ENCODE measurements at regions not wholly inside any gene's neighbourhood (a gene's known extent, or its start where the extent isn't known, plus 50 kb on each side); places are given as distances from the start of the nearest gene placed in this dataset.
A peak's percentile ranks its signal among the peaks of the same experiment; 100 is the strongest.
"Not testable (repeated sequence)": the region's sequence is repeated elsewhere in the genome, so short reads cannot be mapped to it uniquely, and the experiment has no call there.

GRCh38 chrX:39487969-39488330 is 609.8 kb downstream of the BCOR start:
- no peak for DNase-seq

GRCh38 chrX:39491548-39492297 is 606.0 kb downstream of the BCOR start:
- DNase-seq: no peak

GRCh38 chrX:39492497-39493162 is 605.1 kb downstream of the BCOR start:
- no peak for DNase-seq

- DNase-seq: no peak
These were observed 604.6 kb downstream of the BCOR start for GRCh38 chrX:39493168-39493567.

- DNase-seq: not testable (repeated sequence)
These were observed 600.6 kb downstream of the BCOR start for GRCh38 chrX:39497117-39497516.

- DNase-seq: peak; percentile 21
These were observed 600.0 kb downstream of the BCOR start for GRCh38 chrX:39497702-39498265.

GRCh38 chrX:39499996-39500395 is 597.8 kb downstream of the BCOR start:
- no peak for DNase-seq

GRCh38 chrX:39501822-39502221 is 595.9 kb downstream of the BCOR start:
- no peak for DNase-seq

GRCh38 chrX:39502486-39502885 is 595.3 kb downstream of the BCOR start:
- no peak for DNase-seq

GRCh38 chrX:39504227-39504626 is 593.5 kb downstream of the BCOR start:
- no peak for DNase-seq

GRCh38 chrX:39504850-39505259 is 592.9 kb downstream of the BCOR start:
- DNase-seq: no peak

GRCh38 chrX:39506131-39506530 is 591.6 kb downstream of the BCOR start:
- no peak for DNase-seq

- no peak for DNase-seq
These were observed 590.7 kb downstream of the BCOR start for GRCh38 chrX:39507034-39507433.

- DNase-seq: no peak
These were observed 590.0 kb downstream of the BCOR start for GRCh38 chrX:39507617-39508299.

- no peak for DNase-seq
These were observed 589.5 kb downstream of the BCOR start for GRCh38 chrX:39508300-39508692.

GRCh38 chrX:39509157-39509556 is 588.6 kb downstream of the BCOR start:
- DNase-seq: no peak

GRCh38 chrX:39513836-39514235 is 583.9 kb downstream of the BCOR start:
- DNase-seq: no peak

GRCh38 chrX:39514801-39515200 is 583.0 kb downstream of the BCOR start:
- no peak for DNase-seq

- DNase-seq: peak; percentile 69
These were observed 581.3 kb downstream of the BCOR start for GRCh38 chrX:39516427-39516841.

GRCh38 chrX:39518476-39519029 is 579.2 kb downstream of the BCOR start:
- peak; percentile 85 for DNase-seq

GRCh38 chrX:39519030-39519488 is 578.7 kb downstream of the BCOR start:
- peak; percentile 97 for DNase-seq

GRCh38 chrX:39519566-39520301 is 578.0 kb downstream of the BCOR start:
- DNase-seq: peak; percentile 97

GRCh38 chrX:39525758-39526157 is 572.0 kb downstream of the BCOR start:
- DNase-seq: no peak

All from NCI-H1092 treated with DMSO at 0.1 percent for 48 hours (cell line).